Stomach (tissue), 4 donors: ENCODE measurements at regions not wholly inside any gene's neighbourhood (a gene's known extent, or its start where the extent isn't known, plus 50 kb on each side); places are given as distances from the start of the nearest gene placed in this dataset.

Experiments
- CTCF ChIP-seq, 7 experiments: fragments of 450-650 bp in 4 of 7; fragments of 200-600 bp in 3 of 7; sonication (generic) in 3 of 7; IDR thresholded peaks; one replicate each; pipeline ENCODE4 v1.5.1; 2016 to 2019; ENCODE audit warnings: antibody characterized with exemption in 7 of 7, control low read depth in 2 of 7, mild to moderate bottlenecking in 1 of 7
- POLR2AphosphoS5 ChIP-seq, 3 donors: sonication (generic); formaldehyde crosslinking; IDR thresholded peaks; one replicate each; pipeline ENCODE4 v1.6.1; 2016; ENCODE audit warnings: antibody characterized with exemption in 3 of 3

GRCh38 chr5:108481355-108481931, 99.5 kb upstream of the FBXL17 start:
- TF ChIP-seq CTCF (IDR thresholded peaks at IDR 0.05): no peak
- no peak for TF ChIP-seq POLR2AphosphoS5 (IDR thresholded peaks at IDR 0.05)
